GM12891 (cell line): ENCODE measurements at regions not wholly inside any gene's neighbourhood (a gene's known extent, or its start where the extent isn't known, plus 50 kb on each side); places are given as distances from the start of the nearest gene placed in this dataset.

ENCODE experiments used
- PAX5 ChIP-seq: IDR thresholded peaks from 2 replicates; pipeline ENCODE4 v1.6.1; 2011; ENCODE audit warnings: low read length, moderate library complexity, mild to moderate bottlenecking; ENCODE audit not compliant: insufficient read depth, severe bottlenecking
- POLR2A ChIP-seq: IDR thresholded peaks from 2 replicates; pipeline ENCODE4 v1.6.1; 2011; ENCODE audit warnings: low read depth, low read length, control low read depth
- POLR2AphosphoS5 ChIP-seq: IDR thresholded peaks from 2 replicates; pipeline ENCODE4 v1.6.1; 2011; ENCODE audit warnings: low read depth, low read length, control low read depth
- POU2F2 ChIP-seq: IDR thresholded peaks from 2 replicates; pipeline ENCODE4 v1.6.1; 2011; ENCODE audit warnings: low read depth, mild to moderate bottlenecking, control low read depth, low read length, moderate library complexity
- SPI1 ChIP-seq: IDR thresholded peaks from 2 replicates; pipeline ENCODE4 v1.6.1; 2011; ENCODE audit warnings: low read depth, low read length, control low read depth
- TAF1 ChIP-seq: IDR thresholded peaks from 2 replicates; pipeline ENCODE4 v1.6.1; 2011; ENCODE audit warnings: low read depth, low read length, control low read depth

DNA sequence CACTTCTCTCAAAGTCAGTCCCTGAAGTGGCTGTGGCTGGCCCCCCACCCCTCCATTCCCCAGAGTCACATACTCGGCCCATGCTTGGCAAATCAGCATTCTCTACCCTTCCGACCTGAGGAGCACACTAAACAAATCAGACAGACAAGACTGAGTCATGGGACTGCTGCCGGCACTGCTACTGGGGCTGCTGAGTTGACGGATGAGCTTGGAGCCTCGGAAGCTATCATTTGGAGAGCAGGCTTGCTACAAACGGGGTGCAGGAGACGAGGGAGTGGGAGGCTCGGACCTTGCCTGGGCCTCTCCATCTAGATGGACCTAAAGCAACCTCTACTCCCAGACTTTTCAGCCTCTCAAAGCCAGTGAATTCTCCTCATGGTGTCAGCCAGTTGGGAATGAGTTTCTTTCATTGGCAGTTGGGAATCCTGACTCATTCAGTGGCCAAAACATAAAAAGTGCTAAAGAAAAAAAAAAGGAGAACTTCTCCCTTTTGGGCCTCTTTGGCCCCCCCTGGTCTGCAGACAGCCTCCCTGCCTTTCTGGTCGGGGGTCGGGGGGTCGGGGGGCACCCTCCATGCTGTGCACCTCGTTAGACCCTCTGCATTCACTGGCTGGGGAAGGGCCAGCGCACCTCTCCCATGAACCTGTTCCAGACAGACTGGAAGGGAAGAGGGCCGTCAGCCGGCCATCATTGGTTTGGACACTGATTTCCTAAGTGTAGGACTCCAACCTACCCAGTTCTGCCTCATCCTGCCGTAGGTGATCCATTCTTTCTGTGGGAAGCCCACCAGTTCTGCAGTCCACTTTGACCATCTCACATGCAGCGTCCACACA lies 52.3 kb upstream of the COL13A1 start:
- TF ChIP-seq POLR2AphosphoS5 (no peak), POLR2A (no peak), TAF1 (no peak), POU2F2 (no peak), SPI1 (no peak), PAX5 (no peak)
